GM15510 (cell line): ENCODE measurements at regions not wholly inside any gene's neighbourhood (a gene's known extent, or its start where the extent isn't known, plus 50 kb on each side); places are given as distances from the start of the nearest gene placed in this dataset.

ENCODE experiments used
- POLR2A ChIP-seq: IDR thresholded peaks from 3 replicates; pipeline ENCODE4 v1.6.1; 2011; ENCODE audit warnings: borderline replicate concordance; ENCODE audit not compliant: insufficient read length; ENCODE audit errors: extremely low read depth

- no peak for TF ChIP-seq POLR2A
Measured at GRCh38 chr12:124462750-124463149, 104.7 kb downstream of the NCOR2 start.

GRCh38 chr12:124461851-124462623, 105.4 kb downstream of the NCOR2 start:
- no peak for TF ChIP-seq POLR2A

- TF ChIP-seq POLR2A = no peak
Measured at GRCh38 chr12:124461241-124461673, 106.2 kb downstream of the NCOR2 start.

GRCh38 chr12:124460771-124461170, 106.6 kb downstream of the NCOR2 start:
- TF ChIP-seq POLR2A = no peak

GRCh38 chr12:124459852-124460645, 107.4 kb downstream of the NCOR2 start:
- no peak for TF ChIP-seq POLR2A

GRCh38 chr12:124458992-124459851, 108.2 kb downstream of the NCOR2 start:
- no peak for TF ChIP-seq POLR2A

- no peak for TF ChIP-seq POLR2A
Measured at GRCh38 chr12:124458220-124458991, 109.0 kb downstream of the NCOR2 start.

- TF ChIP-seq POLR2A = peak; percentile 34
Measured at GRCh38 chr12:124457287-124458219, 109.9 kb downstream of the NCOR2 start.

GRCh38 chr12:124456652-124457152, 110.7 kb downstream of the NCOR2 start:
- TF ChIP-seq POLR2A = peak; percentile 13

GRCh38 chr12:124456133-124456651, 111.2 kb downstream of the NCOR2 start:
- no peak for TF ChIP-seq POLR2A

GRCh38 chr12:124455336-124455735, 112.1 kb downstream of the NCOR2 start:
- TF ChIP-seq POLR2A = no peak

GRCh38 chr12:124454735-124455134, 112.7 kb downstream of the NCOR2 start:
- TF ChIP-seq POLR2A = no peak

- TF ChIP-seq POLR2A = no peak
Measured at GRCh38 chr12:124454352-124454725, 113.1 kb downstream of the NCOR2 start.
